Lung (tissue), 11 donors: ENCODE measurements at regions not wholly inside any gene's neighbourhood (a gene's known extent, or its start where the extent isn't known, plus 50 kb on each side); places are given as distances from the start of the nearest gene placed in this dataset.

Source experiments
- ATAC-seq: fragments of 200-7000 bp; cut with Tn5 transposase; one replicate; pipeline ENCODE4 v1.9.1; 2020; ENCODE audit warnings: moderate number of reproducible peaks; ENCODE audit not compliant: insufficient read depth, low FRiP score
- DNase-seq, 3 donors: peaks; one replicate each; pipeline ENCODE4 v3.0.0-alpha.2; 2013 to 2017
- H3K27ac ChIP-seq, 2 donors: one replicate each; pipeline ENCODE4 v1.5.1; 2013; ENCODE audit warnings: mild to moderate bottlenecking in 2 of 2, moderate library complexity in 2 of 2, control low read depth in 1 of 2, inconsistent platforms in 1 of 2, low read depth in 1 of 2, low read length in 1 of 2
- H3K27me3 ChIP-seq, 3 donors: one replicate each; pipeline ENCODE4 v1.5.1; 2013; ENCODE audit warnings: low read length in 2 of 3; ENCODE audit not compliant: control insufficient read depth in 3 of 3, insufficient read depth in 3 of 3
- H3K36me3 ChIP-seq, 4 donors: one replicate each; pipeline ENCODE4 v1.5.1; 2013; ENCODE audit warnings: low read length in 4 of 4, mild to moderate bottlenecking in 1 of 4, moderate library complexity in 1 of 4; ENCODE audit not compliant: control insufficient read depth in 4 of 4, insufficient read depth in 4 of 4
- H3K4me1 ChIP-seq, 5 donors: one replicate each; pipeline ENCODE4 v1.5.1; 2013; ENCODE audit warnings: low read length in 5 of 5, mild to moderate bottlenecking in 2 of 5, moderate library complexity in 1 of 5; ENCODE audit not compliant: control insufficient read depth in 5 of 5, insufficient read depth in 5 of 5
- H3K4me3 ChIP-seq: one replicate; pipeline ENCODE4 v1.5.1; 2013; ENCODE audit warnings: mild to moderate bottlenecking, control low read depth, moderate library complexity
- H3K9ac ChIP-seq, 2 donors: one replicate each; pipeline ENCODE4 v1.5.1; 2013; ENCODE audit warnings: low read length in 2 of 2, control low read depth in 1 of 2; ENCODE audit not compliant: insufficient read depth in 1 of 2
- H3K9me3 ChIP-seq, 4 donors: one replicate each; pipeline ENCODE4 v1.5.1; 2013; ENCODE audit warnings: low read length in 3 of 4, mild to moderate bottlenecking in 1 of 4, moderate library complexity in 1 of 4; ENCODE audit not compliant: control insufficient read depth in 4 of 4, insufficient read depth in 3 of 4
- CTCF ChIP-seq: IDR thresholded peaks from 2 replicates; pipeline ENCODE4 v1.5.1; 2012; ENCODE audit warnings: mild to moderate bottlenecking; ENCODE audit errors: control extremely low read depth, extremely low read depth
- WGBS, 2 donors: extraction: QIAGEN DNeasy Blood & Tissue Kit; methylation state at CpG; one replicate each; pipeline ENCODE4 v1.1.7; 2013; 5-methylcytosine and 5-hydroxymethylcytosine counted together
- donor health status: control.
- donor health status: control.
- donor health status: Bipolar disorder and iron deficiency.
- donor health status: healthy.
- donor health status: DM: yes; HTN: yes; CAD: no.

- H3K9me3 ChIP-seq = peaks cover 0 to 5% (median 0%) of the 10 kb centered on the region in 4 donors
- H3K4me1 ChIP-seq = no peaks in the 10 kb centered on the region
- H3K4me3 ChIP-seq = no peak overlapping the region
- DNase-seq (no peak), ATAC-seq (no peak)
- no peak overlapping the region for H3K9ac ChIP-seq
- H3K27me3 ChIP-seq = no peaks in the 10 kb centered on the region
- H3K27ac ChIP-seq = no peak overlapping the region
- TF ChIP-seq CTCF = no peak
- H3K36me3 ChIP-seq = no peaks in the 10 kb centered on the region
Observed at GRCh38 chrX:118893923-118894322, 70.3 kb downstream of the ZCCHC12 start.

- no peaks in the 10 kb centered on the region for H3K27me3 ChIP-seq
- 89 to 98% methylated on average over 4 of the region's 4 CpGs for WGBS, 2 donors
- ATAC-seq = no peak
- H3K4me1 ChIP-seq = no peaks in the 10 kb centered on the region
- no peak for TF ChIP-seq CTCF
- no peaks in the 10 kb centered on the region for H3K9me3 ChIP-seq
- no peak overlapping the region for H3K9ac ChIP-seq
- H3K36me3 ChIP-seq = no peaks in the 10 kb centered on the region
- no peak for DNase-seq
- H3K4me3 ChIP-seq = no peak overlapping the region
- H3K27ac ChIP-seq = no peak overlapping the region
Observed at GRCh38 chrX:118901991-118902390, 72.4 kb upstream of the LONRF3 start.

- no peaks in the 10 kb centered on the region for H3K4me1 ChIP-seq
- no peak overlapping the region for H3K4me3 ChIP-seq
- no peaks in the 10 kb centered on the region for H3K27me3 ChIP-seq
- no peaks in the 10 kb centered on the region for H3K9me3 ChIP-seq
- no peaks in the 10 kb centered on the region for H3K36me3 ChIP-seq
- no peak for TF ChIP-seq CTCF
- DNase-seq (no peak), ATAC-seq (no peak)
- no peak overlapping the region for H3K9ac ChIP-seq
- H3K27ac ChIP-seq = no peak overlapping the region
Observed at GRCh38 chrX:118904218-118904617, 70.2 kb upstream of the LONRF3 start.

- no peak for DNase-seq
- WGBS, 2 donors = 58 to 81% methylated on average over 2 of the region's 2 CpGs
- H3K27ac ChIP-seq = no peak overlapping the region
- H3K4me3 ChIP-seq = no peak overlapping the region
- ATAC-seq = no peak
- H3K9ac ChIP-seq = no peak overlapping the region
- H3K4me1 ChIP-seq = no peaks in the 10 kb centered on the region
- H3K27me3 ChIP-seq = no peaks in the 10 kb centered on the region
- H3K9me3 ChIP-seq = no peaks in the 10 kb centered on the region
- H3K36me3 ChIP-seq = no peaks in the 10 kb centered on the region
- no peak for TF ChIP-seq CTCF
Observed at GRCh38 chrX:118904664-118905063, 69.8 kb upstream of the LONRF3 start.
